ENCODE measurements at regions not wholly inside any gene's neighbourhood (a gene's known extent, or its start where the extent isn't known, plus 50 kb on each side); places are given as distances from the start of the nearest gene placed in this dataset.

DNA sequence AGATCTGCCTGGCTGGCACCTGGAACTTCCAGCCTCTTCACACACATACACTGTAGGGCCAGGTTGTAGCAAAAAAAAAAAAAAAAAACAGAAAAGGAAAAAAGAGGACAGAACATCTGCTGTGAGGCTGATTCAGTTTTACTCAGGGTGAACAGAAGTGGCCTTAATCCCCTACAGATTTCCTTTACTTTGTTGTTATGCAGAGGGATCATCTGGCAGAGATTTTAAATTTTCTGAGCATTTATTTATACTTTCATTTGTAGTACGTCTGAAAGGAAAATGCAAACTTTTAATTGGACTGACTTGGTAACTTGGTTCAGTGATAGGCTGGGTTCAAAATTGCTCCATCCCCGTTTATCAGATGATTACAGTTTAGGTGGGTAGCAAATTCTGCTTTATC lies 50.8 kb upstream of the PRICKLE1 start:
- DNase-seq (ENCODE audit: low read depth), result no peak

DNA sequence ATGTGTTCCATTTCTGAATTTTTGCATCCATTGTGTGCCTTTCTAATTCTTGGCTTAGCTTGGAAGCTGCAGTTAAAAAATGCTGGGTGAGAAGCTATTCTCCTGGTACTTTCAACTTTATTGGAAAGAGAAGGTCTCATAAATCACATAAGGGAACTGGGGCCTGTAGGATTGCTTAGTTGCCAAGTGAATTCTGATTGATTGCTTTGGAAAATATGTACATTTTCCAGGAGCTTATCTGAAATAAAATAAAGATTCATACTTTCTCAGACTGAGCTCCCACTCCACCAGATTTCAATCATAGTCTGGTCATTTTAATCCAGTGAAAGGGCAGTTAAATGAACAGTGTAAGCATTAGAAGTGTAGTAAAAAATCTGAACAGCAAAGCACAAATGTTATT lies 50.0 kb upstream of the PRICKLE1 start:
- no peak for DNase-seq (ENCODE audit: low read depth)

All from myocyte (in vitro differentiated cells).